T-helper 2 cell treated with Interferon-gamma antibody and Interleukin-4, amounts not matched to agents 100 ng/mL and 5 ng/mL, for 36 hours (primary cell): ENCODE measurements at regions not wholly inside any gene's neighbourhood (a gene's known extent, or its start where the extent isn't known, plus 50 kb on each side); places are given as distances from the start of the nearest gene placed in this dataset.

Experiments
- intact Hi-C: fragments of 100-400 bp; cut with micrococcal nuclease; formaldehyde crosslinking; loops from one replicate; pipeline ENCODE4 v1.15.1; 2023

DNA sequence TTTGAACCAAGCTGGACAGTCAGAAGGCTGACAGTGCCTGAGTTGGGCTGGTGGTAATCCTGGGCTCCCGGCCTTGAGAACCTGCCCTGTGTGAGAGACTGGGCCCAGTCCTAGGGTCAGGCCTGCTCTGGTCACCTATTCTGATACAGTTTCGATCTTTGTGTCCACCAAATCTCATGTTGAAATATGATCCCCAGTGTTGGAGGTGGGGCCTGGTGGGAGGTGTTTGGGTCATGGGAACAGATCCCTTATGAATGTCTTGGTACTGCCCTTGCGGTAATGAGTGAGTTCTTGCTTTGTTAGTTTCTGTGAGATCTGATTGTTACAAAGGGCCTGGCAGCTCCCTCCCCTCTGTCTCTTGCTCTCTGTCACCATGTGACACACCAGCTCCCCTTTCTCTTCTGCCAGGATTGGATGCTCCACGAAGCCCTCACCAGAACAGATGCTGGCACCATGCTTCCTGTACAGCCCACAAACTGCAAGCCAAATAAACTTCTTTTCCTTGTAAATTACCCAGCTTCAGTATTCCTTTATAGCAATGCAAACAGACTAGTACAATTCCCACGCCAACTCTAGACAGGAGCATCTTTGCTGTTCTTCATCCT lies 111.8 kb upstream of the ZNF438 start:
- intact Hi-C loops = no loop called here

DNA sequence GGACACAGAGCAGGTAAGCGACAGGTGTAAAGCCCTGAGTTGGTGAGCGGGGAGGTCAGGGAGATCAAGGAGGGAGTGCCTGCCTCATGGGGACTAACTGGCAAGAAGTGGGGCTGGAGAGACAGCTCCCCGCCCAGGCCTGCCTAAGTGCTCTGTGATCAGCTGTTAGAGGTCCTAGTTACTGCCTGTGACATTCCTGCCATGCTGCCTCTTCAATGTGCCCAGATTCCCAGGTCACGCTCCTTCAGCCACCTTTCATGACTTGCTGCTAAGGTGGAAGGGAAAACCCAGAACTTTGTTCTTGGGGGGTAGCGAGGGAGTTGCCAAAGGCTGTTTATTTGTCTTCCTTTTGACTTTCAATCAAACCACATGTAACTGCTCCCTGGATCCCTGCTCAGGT lies 114.3 kb upstream of the ZNF438 start:
- intact Hi-C loops = no loop called here

DNA sequence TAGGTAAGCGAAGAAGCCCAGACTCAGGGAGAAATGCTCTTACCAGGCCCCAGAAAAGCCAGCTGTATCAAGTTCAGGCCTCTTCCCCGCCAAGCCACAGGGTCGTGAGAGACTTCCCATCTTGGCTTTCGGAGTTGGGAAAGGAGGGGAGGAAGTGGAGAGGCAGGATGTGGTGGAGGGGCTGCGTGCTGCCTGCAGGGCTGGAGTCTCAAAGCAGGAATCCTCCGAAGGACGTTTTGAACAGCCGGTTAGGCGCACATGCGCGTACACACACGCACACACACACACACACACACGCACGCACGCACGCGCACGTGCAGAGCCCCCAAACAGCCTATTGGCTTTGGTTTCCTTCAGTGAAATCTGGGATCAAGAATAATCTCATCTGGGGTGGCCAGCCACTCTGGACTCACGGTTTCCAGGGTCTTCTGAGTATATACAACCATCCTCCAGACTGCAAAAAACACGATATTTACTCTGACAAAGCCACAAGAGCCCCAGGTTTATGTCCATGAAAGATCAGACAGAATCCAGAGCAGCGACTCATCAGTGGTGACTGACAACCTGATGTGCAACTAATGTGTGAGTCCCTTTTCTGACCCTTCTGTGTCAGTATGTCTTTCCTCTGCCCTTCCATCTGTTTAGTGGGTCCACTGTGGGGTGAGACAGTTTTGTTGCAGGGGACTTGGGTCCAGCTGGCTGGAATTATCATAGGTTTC lies 115.0 kb upstream of the ZNF438 start:
- intact Hi-C loops = no loop called here

DNA sequence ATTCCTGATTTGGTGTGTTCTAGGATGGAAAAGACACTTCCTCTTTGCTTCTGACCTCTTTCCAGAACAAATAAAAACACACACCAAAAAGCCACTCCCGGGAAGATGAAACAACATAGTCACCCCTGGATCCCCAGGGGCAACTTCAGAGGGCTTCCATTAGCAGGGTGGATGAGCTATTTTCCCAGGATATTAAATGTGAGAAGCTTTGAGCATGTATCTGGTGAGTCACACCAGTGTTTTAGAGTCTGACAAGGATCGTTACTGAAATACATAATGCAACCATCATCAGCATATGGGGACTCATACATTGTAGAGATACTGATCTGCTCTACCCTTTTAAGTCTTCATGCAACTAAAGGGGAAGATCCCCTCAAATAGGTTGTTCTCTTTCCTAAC lies 115.5 kb upstream of the ZNF438 start:
- intact Hi-C loops = no loop called here

DNA sequence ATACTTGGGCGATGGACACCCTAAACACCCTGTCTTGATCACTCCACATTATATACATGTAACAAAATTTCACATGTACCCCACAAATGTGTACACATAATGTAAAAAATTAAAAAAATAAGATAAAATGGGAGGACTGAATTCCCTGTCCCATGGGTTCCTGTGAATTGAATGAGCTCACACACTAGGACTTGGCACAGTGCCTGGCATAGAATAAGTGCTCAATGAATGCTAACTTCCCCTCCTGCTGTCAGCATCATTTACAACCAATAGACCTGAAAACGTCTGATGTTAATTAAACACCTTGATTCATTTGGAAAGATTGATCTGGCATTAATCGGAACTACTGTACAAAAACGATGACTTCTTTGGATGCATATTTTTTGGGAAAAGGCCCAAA lies 117.3 kb upstream of the ZNF438 start:
- intact Hi-C loops = no loop called here

DNA sequence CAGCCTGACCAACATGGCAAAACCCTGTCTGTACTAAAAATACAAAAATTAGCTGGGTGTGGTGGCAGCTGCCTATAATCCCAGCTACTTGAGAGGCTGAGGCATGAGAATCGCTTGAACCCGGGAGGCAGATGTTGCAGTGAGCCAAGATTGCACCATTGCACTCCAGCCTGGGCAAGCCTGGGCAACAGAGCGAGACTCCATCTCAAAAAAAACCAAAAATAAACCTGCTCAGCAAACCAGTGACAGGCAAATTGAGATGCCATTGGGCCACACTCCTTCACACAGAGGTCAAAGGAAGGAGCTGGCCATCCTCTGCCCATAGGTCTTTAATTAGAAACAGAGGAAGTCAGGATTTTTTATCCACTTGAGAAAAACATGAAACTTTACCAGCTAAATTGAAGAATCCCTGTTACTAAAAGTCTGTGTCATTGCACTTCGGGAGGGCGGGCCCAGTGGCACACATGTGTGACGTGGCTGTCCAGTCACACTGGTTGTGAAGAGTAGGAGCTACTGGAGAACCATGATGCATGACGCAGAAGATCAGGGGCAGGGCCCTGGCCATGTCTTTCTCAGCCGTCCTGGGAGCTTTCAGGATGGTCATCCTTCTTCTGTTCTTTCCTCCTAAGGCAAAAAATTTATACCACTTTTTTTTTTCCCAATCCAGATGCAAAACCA lies 118.3 kb upstream of the ZNF438 start:
- intact Hi-C loops = no loop called here

DNA sequence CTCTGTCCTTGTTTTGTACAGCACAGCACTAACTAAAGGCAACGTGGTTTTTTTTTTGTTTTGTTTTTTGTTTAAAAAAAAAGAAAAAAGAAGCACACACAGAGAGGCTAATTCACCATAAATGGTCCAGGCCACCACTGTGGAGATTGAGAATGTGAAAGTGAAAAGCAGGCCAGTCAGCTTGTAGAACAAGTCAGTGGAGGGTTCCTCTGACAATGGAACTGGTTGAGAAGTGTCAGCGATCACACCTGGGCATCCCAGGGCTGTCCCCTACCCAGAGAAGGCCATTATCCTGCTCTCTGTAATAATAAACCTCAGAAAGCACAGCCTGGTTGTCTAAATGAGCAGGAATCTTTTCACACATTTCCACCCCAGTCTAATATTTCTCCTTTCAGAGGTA lies 119.6 kb upstream of the ZNF438 start:
- intact Hi-C loops = no loop called here

DNA sequence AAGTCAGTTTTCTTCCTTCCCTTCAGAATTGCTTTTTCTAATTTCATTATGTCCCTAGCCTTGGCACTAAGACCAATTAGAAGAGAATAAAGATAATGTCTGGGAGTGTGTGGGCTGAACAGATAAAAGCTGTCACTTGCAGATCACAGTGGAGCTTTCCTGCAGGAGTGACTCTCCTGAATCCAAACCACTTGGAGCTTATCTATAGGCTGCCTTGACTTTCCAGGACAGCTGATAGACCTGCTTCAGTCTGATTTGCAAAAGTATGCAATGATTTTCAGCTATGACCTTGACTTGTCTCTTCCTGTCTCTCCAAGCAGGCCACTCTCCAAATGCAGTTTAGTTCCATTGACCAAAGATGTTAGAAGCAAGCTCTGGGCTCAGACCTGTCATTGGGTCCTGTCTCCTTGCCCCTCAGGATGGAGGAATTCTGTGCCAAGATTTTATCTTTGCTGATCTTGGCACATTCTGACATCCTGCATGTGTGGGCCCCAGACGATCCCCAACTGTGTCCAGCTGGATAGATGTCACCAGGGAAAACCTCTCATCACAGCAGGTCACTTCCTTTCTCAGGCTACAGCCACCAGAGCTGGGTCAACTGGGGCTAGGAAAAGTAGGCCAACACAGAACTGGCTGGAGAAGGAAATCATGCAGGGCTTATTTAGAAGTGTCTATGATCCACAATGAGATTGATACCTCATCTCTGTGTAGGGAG lies 120.9 kb upstream of the ZNF438 start:
- intact Hi-C loops = no loop called here

DNA sequence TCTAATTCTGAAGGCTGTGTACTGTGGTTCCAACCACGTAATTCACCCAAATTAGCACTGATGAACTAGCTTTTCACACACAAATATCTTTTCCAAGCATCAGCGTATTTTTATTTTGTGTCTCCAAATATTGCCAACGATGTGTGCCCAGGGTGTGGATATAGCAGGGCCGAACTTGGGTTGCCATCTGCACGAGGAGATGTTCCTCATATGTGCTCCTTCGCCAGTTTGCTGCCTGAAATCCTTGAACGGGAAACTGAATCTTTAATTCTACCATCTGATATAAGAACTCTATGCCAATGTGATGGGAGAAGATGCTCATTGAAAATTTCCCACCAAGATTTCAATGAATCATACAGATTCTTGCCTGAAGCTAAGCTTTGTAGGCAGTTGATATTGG lies 121.5 kb upstream of the ZNF438 start:
- intact Hi-C loops = no loop called here

DNA sequence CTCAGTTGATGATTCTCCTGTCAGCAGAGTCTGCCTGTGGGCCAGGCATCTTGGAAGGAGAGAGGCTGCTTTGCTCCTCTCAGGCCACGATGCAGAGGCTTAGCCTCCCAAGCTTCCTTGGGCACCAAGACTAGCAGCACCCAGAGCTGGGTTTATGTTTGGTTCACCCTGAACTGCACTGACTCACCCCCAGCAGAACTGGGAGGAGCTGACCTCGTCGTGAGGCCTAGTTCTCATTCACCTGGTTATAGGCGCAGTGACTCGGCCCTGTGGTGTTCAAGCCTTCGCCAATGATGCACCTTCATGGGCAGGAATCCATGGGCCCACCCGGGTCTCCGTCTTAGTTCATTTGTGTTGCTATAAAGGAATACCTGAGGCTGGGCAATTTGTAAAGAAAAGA lies 122.0 kb upstream of the ZNF438 start:
- intact Hi-C loops = no loop called here

DNA sequence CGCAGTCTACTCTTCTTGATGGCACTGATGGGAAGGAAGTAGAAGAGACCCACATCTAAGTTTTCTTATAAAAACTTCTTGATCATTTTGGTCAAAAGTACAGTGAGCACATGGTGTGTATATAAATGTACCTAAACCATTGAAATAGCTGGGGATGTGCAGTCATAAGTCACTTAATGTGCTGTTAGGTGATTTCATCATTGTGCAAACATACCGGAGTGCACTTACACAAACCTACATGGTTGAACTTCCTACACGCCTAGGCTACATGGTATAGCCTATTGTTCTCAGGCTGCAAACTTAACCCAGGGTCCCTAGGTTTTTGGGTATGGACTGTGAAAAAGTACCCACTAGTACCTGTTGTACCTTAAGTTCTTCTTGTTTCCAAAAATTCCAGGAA lies 123.3 kb upstream of the ZNF438 start:
- intact Hi-C loops = no loop called here

DNA sequence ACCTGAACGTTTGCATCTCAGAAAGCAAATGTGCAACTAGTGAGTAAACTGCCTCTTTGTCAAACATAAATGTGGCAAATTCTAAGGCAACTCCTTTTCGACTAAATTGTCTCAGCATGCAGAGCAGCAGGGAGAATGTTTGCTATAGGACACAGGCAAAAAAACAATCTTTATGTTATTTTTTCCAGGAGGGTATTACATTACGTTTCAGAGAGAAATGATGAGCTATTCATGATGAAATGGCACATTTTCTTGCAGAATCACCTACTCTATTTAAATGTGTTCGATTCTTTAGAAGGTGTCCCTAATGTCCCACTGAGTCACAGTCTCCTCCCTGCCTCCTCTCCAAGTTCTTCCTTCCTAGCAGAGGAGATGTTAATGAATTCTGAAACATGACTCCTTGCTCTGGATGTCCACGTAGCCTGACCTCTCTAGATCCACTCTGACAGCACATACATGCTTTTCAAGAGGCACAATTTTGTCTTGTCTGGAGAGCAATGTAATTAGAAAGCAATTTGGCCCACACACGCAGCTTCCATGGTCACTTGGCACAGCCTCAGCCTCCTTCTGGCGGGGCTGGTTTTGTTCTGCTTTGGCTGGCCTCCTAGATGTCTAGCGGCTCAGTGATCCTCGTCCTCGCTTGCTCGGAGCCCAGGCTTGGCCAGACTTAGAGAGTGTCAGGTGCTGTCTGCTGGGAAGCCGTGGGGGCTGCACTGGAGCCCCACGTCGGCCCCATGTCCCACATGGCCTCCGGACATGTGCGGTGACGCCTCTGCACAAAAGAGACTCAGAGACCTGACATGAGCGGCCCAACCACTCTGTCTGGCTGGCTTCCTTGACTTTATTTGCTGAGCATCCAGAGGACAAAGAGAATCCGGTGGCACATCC lies 125.7 kb upstream of the ZNF438 start:
- intact Hi-C loops = no loop called here

DNA sequence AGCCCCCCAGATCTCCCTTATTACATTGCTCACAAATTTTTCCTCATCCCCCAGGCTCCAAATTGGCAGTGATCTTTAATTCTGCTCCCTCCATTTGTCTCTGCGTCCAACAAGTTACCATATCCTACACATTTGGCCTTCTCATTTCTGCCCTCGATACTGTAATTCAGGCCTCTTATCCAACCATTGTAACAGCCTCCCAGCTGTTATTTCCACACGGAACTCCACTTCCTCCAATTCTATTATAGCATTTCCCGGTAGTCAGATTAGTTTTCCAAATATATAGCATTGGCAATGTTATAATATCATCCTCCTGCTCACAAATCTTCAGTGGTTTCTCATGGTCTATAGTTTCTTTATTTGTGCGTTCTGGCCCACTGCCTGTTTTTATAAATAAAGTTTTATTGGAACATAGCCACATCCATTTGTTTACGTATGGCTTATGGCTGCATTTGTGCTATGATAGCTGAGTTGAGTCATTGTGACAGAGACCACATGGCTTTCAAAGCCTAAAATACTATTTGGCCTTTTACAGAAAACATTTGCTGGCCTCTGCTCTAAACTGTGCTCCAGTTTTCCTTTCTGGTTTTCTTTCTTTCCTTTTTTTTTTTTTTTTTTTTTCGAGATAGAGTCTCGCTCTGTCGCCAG lies 126.5 kb upstream of the ZNF438 start:
- intact Hi-C loops = no loop called here

DNA sequence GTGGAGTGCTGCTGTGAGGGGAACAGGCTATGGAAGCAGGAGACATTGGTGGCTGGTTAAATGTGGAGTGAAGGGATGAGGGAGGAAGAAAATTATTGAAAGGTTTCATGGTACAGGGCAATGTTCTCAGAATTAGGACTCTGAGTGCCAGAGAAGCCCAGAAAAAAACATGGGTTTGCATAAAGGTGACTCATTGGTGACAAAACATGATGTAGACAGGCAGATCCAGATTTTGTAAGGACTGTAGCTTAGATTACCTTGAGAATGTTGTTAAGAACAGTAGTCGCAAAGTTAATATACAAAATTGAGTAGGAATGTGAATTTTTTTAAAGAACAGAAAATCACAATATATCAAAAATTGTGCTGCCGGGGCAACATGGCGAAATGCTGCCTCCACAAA lies 134.9 kb upstream of the ZNF438 start:
- intact Hi-C loops = no loop called here

DNA sequence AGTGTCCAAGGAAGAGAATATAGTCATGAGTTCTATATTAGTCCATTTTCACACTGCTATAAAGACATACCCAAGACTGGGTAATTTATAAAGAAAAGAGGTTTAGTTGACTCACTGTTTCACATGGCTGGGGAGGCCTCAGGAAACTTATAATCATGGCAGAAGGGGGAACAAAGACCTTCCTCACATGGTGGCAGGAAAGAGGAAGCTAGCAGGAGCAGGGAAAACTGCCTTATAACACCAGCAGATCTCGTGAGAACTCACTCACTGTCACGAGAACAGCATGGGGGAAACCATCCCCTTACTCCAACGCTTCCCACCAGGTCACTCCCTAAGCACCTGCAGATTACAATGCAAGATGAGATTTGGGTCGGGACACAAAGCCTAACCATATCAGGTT lies 139.0 kb upstream of the ZNF438 start:
- intact Hi-C loops = no loop called here

DNA sequence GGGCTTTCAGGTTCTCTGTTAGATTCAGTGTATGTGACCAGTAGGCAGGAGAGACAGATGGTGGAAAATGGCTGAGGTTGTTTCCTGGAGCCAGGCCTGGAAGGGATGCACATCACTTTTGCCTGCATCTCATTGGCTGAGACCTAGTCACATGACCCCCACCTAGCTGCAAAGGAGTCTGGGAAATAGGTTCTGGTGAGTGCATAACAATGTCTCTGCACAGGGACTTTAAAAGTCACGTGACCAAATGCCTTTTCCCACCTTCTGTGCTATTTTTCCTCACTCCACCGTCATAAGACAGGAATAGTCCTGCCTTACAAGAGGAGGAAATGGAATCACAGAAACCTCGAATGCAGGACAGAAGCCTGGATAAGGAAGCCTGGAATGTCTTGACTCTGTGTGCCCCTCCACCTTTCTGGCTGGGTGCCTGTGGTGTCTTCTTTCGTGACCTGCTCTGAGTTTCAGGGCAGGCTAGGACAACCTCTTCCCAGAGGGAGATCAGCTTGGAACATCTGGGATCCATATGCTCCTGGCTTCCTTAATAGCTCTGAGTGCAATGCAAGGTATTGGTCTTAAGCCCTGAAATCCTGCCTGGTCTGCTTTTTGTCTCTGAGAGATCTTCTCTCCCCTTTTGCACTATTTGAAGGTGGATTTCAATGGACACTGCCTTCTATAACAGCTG lies 139.9 kb upstream of the ZNF438 start:
- intact Hi-C loops = no loop called here

DNA sequence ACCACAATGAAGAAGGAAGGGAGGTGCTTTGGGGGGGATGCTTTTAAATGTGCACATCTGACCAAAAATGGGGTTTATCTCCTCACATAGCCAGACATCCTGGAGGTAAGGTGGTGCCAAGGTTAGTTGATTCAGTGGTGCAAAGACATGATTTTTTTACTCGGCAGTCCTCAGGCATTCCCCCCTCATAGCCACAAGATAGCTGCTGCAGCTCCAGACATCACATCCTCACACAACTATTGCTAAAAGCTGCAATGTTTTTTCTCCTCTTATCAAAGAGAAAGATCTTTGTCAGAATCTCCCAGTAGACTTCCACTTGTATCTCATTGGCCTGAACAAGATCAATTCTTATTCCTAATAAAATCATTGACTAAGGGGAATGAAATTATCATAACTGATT lies 141.3 kb upstream of the ZNF438 start:
- intact Hi-C loops = no loop called here

DNA sequence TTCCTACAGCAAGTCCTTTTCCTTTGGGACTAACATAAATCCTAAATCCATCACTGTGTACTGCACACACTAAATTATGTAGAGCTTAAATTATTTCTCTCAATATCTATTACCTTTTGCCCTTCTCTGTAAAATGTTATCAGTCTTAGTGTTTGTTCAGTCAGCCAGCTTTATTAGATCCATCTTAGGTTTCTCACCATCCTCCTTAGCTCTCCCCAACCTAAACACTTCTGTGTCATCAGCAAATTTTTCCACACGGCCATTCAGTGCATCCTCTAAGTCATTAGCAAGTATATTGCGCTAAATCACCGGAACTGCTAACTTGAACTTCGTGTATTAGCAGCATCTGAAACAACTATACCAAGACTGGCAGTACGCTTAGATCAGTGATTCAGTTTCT lies 142.1 kb upstream of the ZNF438 start:
- intact Hi-C loops = no loop called here

DNA sequence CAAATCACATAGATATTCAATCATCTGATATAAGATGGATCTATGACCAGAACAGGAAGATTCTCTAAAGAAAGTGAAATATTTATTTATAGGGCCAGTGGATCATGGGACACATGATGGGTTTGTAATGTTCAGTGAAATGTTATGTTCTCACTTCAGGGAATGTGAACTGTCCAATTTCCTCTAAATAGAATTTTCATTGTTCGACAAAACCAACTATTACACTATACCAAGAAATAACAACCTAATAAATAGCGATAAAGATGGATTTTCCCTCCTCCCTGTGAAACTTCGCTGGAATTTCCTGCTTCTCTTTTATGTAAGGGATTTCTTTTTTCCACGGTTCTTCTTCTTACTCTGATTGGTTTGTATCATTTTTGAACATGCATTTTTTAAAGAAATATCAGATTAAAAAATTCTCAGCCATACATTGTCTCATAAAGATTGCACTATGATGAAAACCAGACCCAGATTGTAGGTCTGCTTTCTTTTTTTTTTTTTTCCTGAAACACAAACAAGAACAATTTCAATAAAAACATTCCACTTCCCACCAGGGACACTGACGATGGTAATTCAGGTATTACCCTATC lies 139.8 kb upstream of the ZEB1 start:
- intact Hi-C loops = no loop called here
